Upper lobe of left lung (tissue), 4 donors: ENCODE measurements at regions not wholly inside any gene's neighbourhood (a gene's known extent, or its start where the extent isn't known, plus 50 kb on each side); places are given as distances from the start of the nearest gene placed in this dataset.

Source experiments
- EP300 ChIP-seq, 4 donors: sonication (generic); formaldehyde crosslinking; IDR thresholded peaks; one replicate each; pipeline ENCODE4 v1.5.1; 2017; ENCODE audit warnings: antibody characterized with exemption in 4 of 4, control low read depth in 2 of 4
- POLR2A ChIP-seq, 4 donors: fragments of 450-650 bp; IDR thresholded peaks; one replicate each; pipeline ENCODE4 v1.5.1; 2016 to 2017; ENCODE audit warnings: antibody characterized with exemption in 4 of 4, mild to moderate bottlenecking in 2 of 4
- POLR2AphosphoS5 ChIP-seq, 2 donors: sonication (generic); formaldehyde crosslinking; IDR thresholded peaks; one replicate each; pipeline ENCODE4 v1.5.1; 2017; ENCODE audit warnings: antibody characterized with exemption in 2 of 2

- TF ChIP-seq POLR2A (IDR thresholded peaks at IDR 0.05) (no peak), POLR2AphosphoS5 (IDR thresholded peaks at IDR 0.05) (no peak), EP300 (IDR thresholded peaks at IDR 0.05) (no peak)
These were observed 285.5 kb upstream of the WWC1 start for GRCh38 chr5:168005936-168006335.
